Right atrium auricular region (tissue), 2 donors: ENCODE measurements at regions not wholly inside any gene's neighbourhood (a gene's known extent, or its start where the extent isn't known, plus 50 kb on each side); places are given as distances from the start of the nearest gene placed in this dataset.

Experiments used
- DNase-seq: peaks from one replicate; pipeline ENCODE4 v3.0.0-alpha.2; 2019; ENCODE audit warnings: low spot score
- H3K27ac ChIP-seq, 2 donors: fragments of 200-600 bp; sonication (generic); 1 replicate in 1 of 2; 2 replicates in 1 of 2; pipeline ENCODE4 v1.5.1; 2016 to 2019
- H3K27me3 ChIP-seq, 2 donors: fragments of 200-600 bp; sonication (generic); one replicate each; pipeline versions ENCODE4 v1.5.1 to v1.6.0; 2017 to 2019
- H3K36me3 ChIP-seq: fragments of 200-600 bp; sonication (generic); one replicate; pipeline ENCODE4 v1.5.1; 2016
- H3K4me1 ChIP-seq, 2 donors: fragments of 200-600 bp; sonication (generic); one replicate each; pipeline versions ENCODE4 v1.5.1 to v1.6.0; 2017 to 2019
- H3K4me3 ChIP-seq, 2 donors: fragments of 200-600 bp; sonication (generic); 1 replicate in 1 of 2; 2 replicates in 1 of 2; pipeline ENCODE4 v1.5.1; 2017 to 2019; ENCODE audit warnings: mild to moderate bottlenecking in 1 of 2, moderate library complexity in 1 of 2
- H3K9me3 ChIP-seq, 2 donors: fragments of 200-600 bp; sonication (generic); one replicate each; pipeline ENCODE4 v1.5.1; 2019
- TF ChIP-seq, protein P1 (sequence below), 2 donors: fragments of 200-600 bp; sonication (generic); IDR thresholded peaks; one replicate each; pipeline ENCODE4 v1.5.1; 2019; ENCODE audit warnings: antibody characterized with exemption in 2 of 2

- Histone ChIP-seq H3K4me1 (no peaks in the 10 kb centered on the region), H3K9me3 (no peaks in the 10 kb centered on the region), H3K27me3 (no peaks in the 10 kb centered on the region), H3K27ac (no peak overlapping the region), H3K4me3 (no peak overlapping the region), H3K36me3 (no peaks in the 10 kb centered on the region)
- DNase-seq, result no peak
- TF ChIP-seq, protein P1, sequence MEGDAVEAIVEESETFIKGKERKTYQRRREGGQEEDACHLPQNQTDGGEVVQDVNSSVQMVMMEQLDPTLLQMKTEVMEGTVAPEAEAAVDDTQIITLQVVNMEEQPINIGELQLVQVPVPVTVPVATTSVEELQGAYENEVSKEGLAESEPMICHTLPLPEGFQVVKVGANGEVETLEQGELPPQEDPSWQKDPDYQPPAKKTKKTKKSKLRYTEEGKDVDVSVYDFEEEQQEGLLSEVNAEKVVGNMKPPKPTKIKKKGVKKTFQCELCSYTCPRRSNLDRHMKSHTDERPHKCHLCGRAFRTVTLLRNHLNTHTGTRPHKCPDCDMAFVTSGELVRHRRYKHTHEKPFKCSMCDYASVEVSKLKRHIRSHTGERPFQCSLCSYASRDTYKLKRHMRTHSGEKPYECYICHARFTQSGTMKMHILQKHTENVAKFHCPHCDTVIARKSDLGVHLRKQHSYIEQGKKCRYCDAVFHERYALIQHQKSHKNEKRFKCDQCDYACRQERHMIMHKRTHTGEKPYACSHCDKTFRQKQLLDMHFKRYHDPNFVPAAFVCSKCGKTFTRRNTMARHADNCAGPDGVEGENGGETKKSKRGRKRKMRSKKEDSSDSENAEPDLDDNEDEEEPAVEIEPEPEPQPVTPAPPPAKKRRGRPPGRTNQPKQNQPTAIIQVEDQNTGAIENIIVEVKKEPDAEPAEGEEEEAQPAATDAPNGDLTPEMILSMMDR (IDR thresholded peaks at IDR 0.05), result no peak
Measured at GRCh38 chr2:239791526-239792404, 233.4 kb downstream of the NDUFA10 start.

- no peaks in the 10 kb centered on the region for H3K9me3 ChIP-seq
- no peak for DNase-seq
- TF ChIP-seq, protein P1 (IDR thresholded peaks at IDR 0.05), result no peak
Measured at GRCh38 chr2:239790721-239791120, 234.4 kb downstream of the NDUFA10 start.

GRCh38 chr2:239790313-239790712 lies 234.8 kb downstream of the NDUFA10 start:
- TF ChIP-seq, protein P1 (IDR thresholded peaks at IDR 0.05), result no peak
- H3K4me1 ChIP-seq, result no peaks in the 10 kb centered on the region
- H3K27me3 ChIP-seq, result no peaks in the 10 kb centered on the region
- no peak overlapping the region for H3K27ac ChIP-seq
- H3K36me3 ChIP-seq, result no peaks in the 10 kb centered on the region
- no peaks in the 10 kb centered on the region for H3K9me3 ChIP-seq
- no peak for DNase-seq
- no peak overlapping the region for H3K4me3 ChIP-seq

More at GRCh38 chr2:239790721-239791120, 234.4 kb downstream of the NDUFA10 start:
- Histone ChIP-seq H3K36me3 (no peaks in the 10 kb centered on the region), H3K27ac (no peak overlapping the region), H3K4me1 (no peaks in the 10 kb centered on the region), H3K27me3 (no peaks in the 10 kb centered on the region), H3K4me3 (no peak overlapping the region)

GRCh38 chr2:239789711-239790110 lies 235.4 kb downstream of the NDUFA10 start:
- no peaks in the 10 kb centered on the region for H3K27me3 ChIP-seq
- TF ChIP-seq, protein P1 (IDR thresholded peaks at IDR 0.05), result no peak
- no peaks in the 10 kb centered on the region for H3K4me1 ChIP-seq
- no peaks in the 10 kb centered on the region for H3K36me3 ChIP-seq
- no peak for DNase-seq
- H3K4me3 ChIP-seq, result no peak overlapping the region
- H3K9me3 ChIP-seq, result no peaks in the 10 kb centered on the region
- H3K27ac ChIP-seq, result no peak overlapping the region

GRCh38 chr2:239788576-239789098 lies 236.5 kb downstream of the NDUFA10 start:
- Histone ChIP-seq H3K27me3 (no peaks in the 10 kb centered on the region), H3K4me1 (no peaks in the 10 kb centered on the region), H3K27ac (no peak overlapping the region), H3K9me3 (no peaks in the 10 kb centered on the region), H3K36me3 (no peaks in the 10 kb centered on the region), H3K4me3 (no peak overlapping the region)
- TF ChIP-seq, protein P1 (IDR thresholded peaks at IDR 0.05), result no peak
- no peak for DNase-seq
